ENCODE measurements at regions not wholly inside any gene's neighbourhood (a gene's known extent, or its start where the extent isn't known, plus 50 kb on each side); places are given as distances from the start of the nearest gene placed in this dataset.

- FAIRE-seq (no peak), DNase-seq (ENCODE audit: insufficient read length, low spot score) (no peak)
- no peak for TF ChIP-seq CTCF (IDR thresholded peaks at IDR 0.05; ENCODE audit: insufficient read depth, missing control alignments)
These were observed 149.1 kb downstream of the TM9SF2 start for GRCh38 chr13:99650410-99650809.

- FAIRE-seq (no peak), DNase-seq (ENCODE audit: insufficient read length, low spot score) (no peak)
- TF ChIP-seq CTCF (IDR thresholded peaks at IDR 0.05; ENCODE audit: insufficient read depth, missing control alignments), result no peak
These were observed 147.7 kb downstream of the TM9SF2 start for GRCh38 chr13:99648927-99649326.

GRCh38 chr13:99648066-99648665 lies 146.9 kb downstream of the TM9SF2 start:
- FAIRE-seq (no peak), DNase-seq (ENCODE audit: insufficient read length, low spot score) (no peak)
- TF ChIP-seq CTCF (IDR thresholded peaks at IDR 0.05; ENCODE audit: insufficient read depth, missing control alignments), result no peak

GRCh38 chr13:99647596-99647985 lies 146.3 kb downstream of the TM9SF2 start:
- DNase-seq (ENCODE audit: insufficient read length, low spot score), result no peak
- TF ChIP-seq CTCF (IDR thresholded peaks at IDR 0.05; ENCODE audit: insufficient read depth, missing control alignments), result no peak
- no peak for FAIRE-seq

GRCh38 chr13:99646866-99647595 lies 145.8 kb downstream of the TM9SF2 start:
- FAIRE-seq, result no peak
- no peak for TF ChIP-seq CTCF (IDR thresholded peaks at IDR 0.05; ENCODE audit: insufficient read depth, missing control alignments)
- no peak for DNase-seq (ENCODE audit: insufficient read length, low spot score)

- FAIRE-seq (no peak), DNase-seq (ENCODE audit: insufficient read length, low spot score) (no peak)
- TF ChIP-seq CTCF (IDR thresholded peaks at IDR 0.05; ENCODE audit: insufficient read depth, missing control alignments), result no peak
These were observed 141.6 kb downstream of the TM9SF2 start for GRCh38 chr13:99642841-99643240.

GRCh38 chr13:99642006-99642405 lies 140.7 kb downstream of the TM9SF2 start:
- no peak for TF ChIP-seq CTCF (IDR thresholded peaks at IDR 0.05; ENCODE audit: insufficient read depth, missing control alignments)
- FAIRE-seq (no peak), DNase-seq (ENCODE audit: insufficient read length, low spot score) (no peak)
